Effector memory CD4-positive, alpha-beta T cell (primary cell): ENCODE measurements at regions not wholly inside any gene's neighbourhood (a gene's known extent, or its start where the extent isn't known, plus 50 kb on each side); places are given as distances from the start of the nearest gene placed in this dataset.
"Not testable (repeated sequence)": the region's sequence is repeated elsewhere in the genome, so short reads cannot be mapped to it uniquely, and the experiment has no call there.

Experiments
- DNase-seq, 3 donors: peaks; one replicate each; pipeline ENCODE4 v3.0.0-alpha.2; 2020
- H3K27ac ChIP-seq: 2 replicates; pipeline ENCODE4 v1.7.0; 2013; ENCODE audit warnings: mild to moderate bottlenecking, low read length, moderate library complexity; ENCODE audit not compliant: insufficient read depth, poor library complexity, severe bottlenecking
- H3K27me3 ChIP-seq: replicated peaks from 2 replicates; pipeline ENCODE4 v1.7.0; 2013; ENCODE audit warnings: mild to moderate bottlenecking, low read length; ENCODE audit not compliant: insufficient read depth, control insufficient read depth, poor library complexity, severe bottlenecking
- H3K36me3 ChIP-seq: 2 replicates; pipeline ENCODE4 v1.7.0; 2013; ENCODE audit warnings: mild to moderate bottlenecking, low read length, moderate library complexity; ENCODE audit not compliant: control insufficient read depth, insufficient read depth
- H3K4me1 ChIP-seq: 2 replicates; pipeline ENCODE4 v1.7.0; 2013; ENCODE audit warnings: low read length, mild to moderate bottlenecking; ENCODE audit not compliant: control insufficient read depth, insufficient read depth, poor library complexity, severe bottlenecking
- H3K4me3 ChIP-seq: 2 replicates; pipeline ENCODE4 v1.7.0; 2013; ENCODE audit warnings: low read length, low read depth, mild to moderate bottlenecking; ENCODE audit not compliant: insufficient read depth, poor library complexity, severe bottlenecking
- H3K9me3 ChIP-seq: 2 replicates; pipeline ENCODE4 v1.7.0; 2013; ENCODE audit warnings: mild to moderate bottlenecking, low read length, moderate library complexity; ENCODE audit not compliant: control insufficient read depth

- Histone ChIP-seq H3K9me3 (no peaks in the 10 kb centered on the region), H3K4me3 (no peak overlapping the region), H3K27me3 (no peaks in the 10 kb centered on the region), H3K27ac (no peak overlapping the region), H3K4me1 (no peaks in the 10 kb centered on the region), H3K36me3 (no peaks in the 10 kb centered on the region)
- no peak for DNase-seq
Observed at GRCh38 chr12:90741611-90742010, 213.4 kb downstream of the CCER1 start.

- Histone ChIP-seq H3K4me1 (no peaks in the 10 kb centered on the region), H3K36me3 (no peaks in the 10 kb centered on the region), H3K27ac (no peak overlapping the region), H3K9me3 (no peaks in the 10 kb centered on the region), H3K4me3 (no peak overlapping the region), H3K27me3 (no peaks in the 10 kb centered on the region)
- DNase-seq = no peak
Observed at GRCh38 chr12:90729736-90730135, 225.2 kb downstream of the CCER1 start.

- H3K4me3 ChIP-seq = no peak overlapping the region
- no peaks in the 10 kb centered on the region for H3K27me3 ChIP-seq
- DNase-seq = no peak
- H3K9me3 ChIP-seq = no peaks in the 10 kb centered on the region
- H3K4me1 ChIP-seq = no peaks in the 10 kb centered on the region
- H3K36me3 ChIP-seq = no peaks in the 10 kb centered on the region
- no peak overlapping the region for H3K27ac ChIP-seq
Observed at GRCh38 chr12:90712671-90713070, 242.3 kb downstream of the CCER1 start.

GRCh38 chr12:90710711-90711110, 244.3 kb downstream of the CCER1 start:
- Histone ChIP-seq H3K27me3 (no peaks in the 10 kb centered on the region), H3K9me3 (no peaks in the 10 kb centered on the region), H3K36me3 (no peaks in the 10 kb centered on the region), H3K4me1 (no peaks in the 10 kb centered on the region), H3K27ac (no peak overlapping the region), H3K4me3 (no peak overlapping the region)
- no peak for DNase-seq

GRCh38 chr12:90706036-90706435, 248.9 kb downstream of the CCER1 start:
- Histone ChIP-seq H3K27me3 (no peaks in the 10 kb centered on the region), H3K27ac (no peak overlapping the region), H3K9me3 (no peaks in the 10 kb centered on the region), H3K36me3 (no peaks in the 10 kb centered on the region), H3K4me3 (no peak overlapping the region), H3K4me1 (no peaks in the 10 kb centered on the region)
- no peak for DNase-seq

GRCh38 chr12:90695415-90695814, 259.6 kb downstream of the CCER1 start:
- Histone ChIP-seq H3K27ac (no peak overlapping the region), H3K36me3 (no peaks in the 10 kb centered on the region), H3K9me3 (no peaks in the 10 kb centered on the region), H3K27me3 (no peaks in the 10 kb centered on the region), H3K4me3 (no peak overlapping the region), H3K4me1 (no peaks in the 10 kb centered on the region)
- no peak for DNase-seq

GRCh38 chr12:90690120-90690519, 264.9 kb downstream of the CCER1 start:
- H3K27me3 ChIP-seq = no peaks in the 10 kb centered on the region
- H3K4me3 ChIP-seq = no peak overlapping the region
- H3K27ac ChIP-seq = no peak overlapping the region
- DNase-seq = no peak
- H3K36me3 ChIP-seq = no peaks in the 10 kb centered on the region
- H3K4me1 ChIP-seq = no peaks in the 10 kb centered on the region
- H3K9me3 ChIP-seq = no peaks in the 10 kb centered on the region

- not testable (repeated sequence) for H3K27me3 ChIP-seq, DNase-seq, H3K4me3 ChIP-seq, H3K4me1 ChIP-seq, H3K27ac ChIP-seq, H3K9me3 ChIP-seq, H3K36me3 ChIP-seq
Observed at GRCh38 chr12:90687682-90688081, 267.3 kb downstream of the CCER1 start.

- Histone ChIP-seq H3K27me3 (no peaks in the 10 kb centered on the region), H3K4me1 (no peaks in the 10 kb centered on the region), H3K27ac (no peak overlapping the region), H3K9me3 (no peaks in the 10 kb centered on the region), H3K4me3 (no peak overlapping the region), H3K36me3 (no peaks in the 10 kb centered on the region)
- no peak for DNase-seq
Observed at GRCh38 chr12:90683871-90684270, 271.1 kb downstream of the CCER1 start.

GRCh38 chr12:90682398-90682797, 272.6 kb downstream of the CCER1 start:
- DNase-seq = no peak
- no peaks in the 10 kb centered on the region for H3K27me3 ChIP-seq
- no peaks in the 10 kb centered on the region for H3K9me3 ChIP-seq
- H3K27ac ChIP-seq = no peak overlapping the region
- H3K4me1 ChIP-seq = no peaks in the 10 kb centered on the region
- no peak overlapping the region for H3K4me3 ChIP-seq
- no peaks in the 10 kb centered on the region for H3K36me3 ChIP-seq

- Histone ChIP-seq H3K4me1 (no peaks in the 10 kb centered on the region), H3K27ac (no peak overlapping the region), H3K36me3 (no peaks in the 10 kb centered on the region), H3K4me3 (no peak overlapping the region), H3K27me3 (no peaks in the 10 kb centered on the region), H3K9me3 (no peaks in the 10 kb centered on the region)
- no peak for DNase-seq
Observed at GRCh38 chr12:90679674-90680073, 275.3 kb downstream of the CCER1 start.
